HG03060 (cell line): ENCODE measurements at regions not wholly inside any gene's neighbourhood (a gene's known extent, or its start where the extent isn't known, plus 50 kb on each side); places are given as distances from the start of the nearest gene placed in this dataset.

Experiments used
- ATAC-seq: cut with Tn5 transposase; IDR thresholded peaks from one replicate; pipeline ENCODE4 v1.9.1; 2021; ENCODE audit warnings: low read depth, moderate number of reproducible peaks; ENCODE audit not compliant: unreplicated experiment

- no peak for ATAC-seq
These were observed 165.4 kb upstream of the ZPLD1 start for GRCh38 chr3:102269406-102269805.

GRCh38 chr3:102290241-102290640 is 144.6 kb upstream of the ZPLD1 start:
- ATAC-seq, result no peak

- no peak for ATAC-seq
These were observed 139.1 kb upstream of the ZPLD1 start for GRCh38 chr3:102295756-102296155.

DNA sequence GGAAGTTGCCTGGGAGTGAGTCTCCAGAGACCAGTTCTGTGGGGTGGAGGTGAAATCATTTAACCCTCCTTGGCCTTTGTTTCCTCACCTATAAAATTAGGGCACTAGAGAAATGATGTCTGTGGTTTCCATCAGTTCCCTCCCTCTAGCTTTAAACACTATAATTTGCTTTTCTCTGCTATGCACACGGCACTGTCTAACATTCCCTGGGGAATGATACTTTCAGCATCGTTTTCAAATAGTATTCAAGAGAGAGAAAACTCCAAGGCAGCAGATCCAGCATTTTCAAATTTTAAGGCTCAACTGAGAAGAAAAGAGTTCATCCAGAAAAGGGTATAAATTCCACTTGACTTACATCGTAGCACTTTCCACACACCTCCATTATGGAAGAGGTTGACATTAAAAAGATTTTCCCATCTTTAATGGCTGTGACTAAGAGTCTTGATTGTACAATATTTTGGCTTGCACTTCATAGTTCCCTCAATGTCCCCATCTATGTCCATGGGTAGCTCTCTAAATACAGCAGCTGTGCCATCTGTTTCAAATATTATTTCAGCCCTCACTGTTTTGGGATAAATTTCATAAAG is 137.7 kb upstream of the ZPLD1 start:
- no peak for ATAC-seq

GRCh38 chr3:102299125-102299877 is 135.5 kb upstream of the ZPLD1 start:
- ATAC-seq, result no peak

DNA sequence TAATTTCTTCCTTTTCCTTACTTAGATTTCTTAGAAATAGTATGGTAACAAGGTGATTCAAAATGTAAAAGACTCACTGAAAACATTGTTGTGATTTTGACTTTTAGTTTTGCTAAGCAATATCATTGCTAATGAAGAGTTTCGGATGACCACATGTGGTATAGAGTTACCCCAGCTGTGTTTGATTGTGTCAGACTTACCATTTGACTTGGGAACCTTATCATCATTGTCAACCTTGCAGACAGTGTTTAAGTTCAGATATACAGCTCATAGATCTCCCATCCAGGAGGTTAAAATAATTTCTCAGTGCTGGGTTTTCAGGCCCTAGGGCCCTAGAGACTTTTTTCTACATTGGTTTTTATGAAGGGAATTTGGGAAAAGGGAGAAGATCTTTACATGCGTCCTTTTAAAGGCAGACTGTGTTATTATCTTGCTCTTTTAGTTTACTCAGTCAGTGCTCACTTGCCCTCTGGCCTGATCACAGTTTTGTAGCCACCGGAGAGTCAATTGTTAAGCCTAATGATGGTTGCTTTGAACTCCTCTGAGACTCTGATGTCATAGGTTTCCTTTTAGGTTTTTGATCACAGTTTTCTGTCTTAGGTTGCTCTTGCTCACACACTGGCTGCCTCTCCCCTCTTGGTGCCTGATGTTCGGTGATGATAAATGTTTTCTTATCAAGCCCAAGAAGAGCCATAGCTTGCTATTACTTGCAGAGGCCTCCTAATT is 133.5 kb upstream of the ZPLD1 start:
- ATAC-seq, result no peak

- ATAC-seq, result no peak
These were observed 132.8 kb upstream of the ZPLD1 start for GRCh38 chr3:102302020-102302419.

- ATAC-seq, result no peak
These were observed 130.3 kb upstream of the ZPLD1 start for GRCh38 chr3:102304550-102304949.

DNA sequence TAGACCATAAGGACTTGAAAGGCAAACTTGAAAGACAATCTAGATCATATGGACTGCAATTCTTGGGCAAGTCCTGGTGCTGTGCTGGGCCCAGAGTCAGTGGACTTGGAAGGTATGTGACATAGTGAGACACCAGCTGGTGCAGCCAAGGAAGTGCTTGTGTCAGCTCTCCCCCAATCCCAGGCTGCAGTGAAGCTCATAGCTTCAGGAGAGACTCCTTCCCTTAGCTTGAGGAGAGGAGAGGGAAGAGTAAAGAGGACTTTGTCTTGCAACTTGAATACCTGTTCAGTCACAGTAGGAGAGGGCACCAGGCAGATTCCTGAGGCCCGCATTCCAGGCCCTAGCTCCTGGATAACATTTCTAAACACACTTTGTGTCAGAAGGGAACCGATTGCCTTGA is 127.4 kb upstream of the ZPLD1 start:
- no peak for ATAC-seq

DNA sequence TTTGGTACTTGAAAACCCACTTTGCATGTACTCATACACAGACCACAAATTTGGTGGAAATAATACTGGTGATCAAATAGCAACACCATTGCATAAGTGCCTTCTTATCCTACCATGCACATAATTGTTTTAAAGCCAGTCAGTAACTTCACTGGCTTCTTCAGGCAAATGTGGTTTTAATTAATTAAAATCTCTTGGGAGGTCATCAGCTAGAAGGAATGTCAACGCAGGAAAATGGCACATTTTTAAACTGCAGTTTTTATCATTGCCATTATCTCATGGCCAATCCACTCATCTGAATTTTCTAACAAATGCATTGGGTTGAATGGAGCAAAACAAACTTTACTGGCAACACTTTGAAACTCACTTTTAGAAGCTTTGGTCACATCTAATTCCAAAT is 105.7 kb upstream of the ZPLD1 start:
- ATAC-seq, result no peak

DNA sequence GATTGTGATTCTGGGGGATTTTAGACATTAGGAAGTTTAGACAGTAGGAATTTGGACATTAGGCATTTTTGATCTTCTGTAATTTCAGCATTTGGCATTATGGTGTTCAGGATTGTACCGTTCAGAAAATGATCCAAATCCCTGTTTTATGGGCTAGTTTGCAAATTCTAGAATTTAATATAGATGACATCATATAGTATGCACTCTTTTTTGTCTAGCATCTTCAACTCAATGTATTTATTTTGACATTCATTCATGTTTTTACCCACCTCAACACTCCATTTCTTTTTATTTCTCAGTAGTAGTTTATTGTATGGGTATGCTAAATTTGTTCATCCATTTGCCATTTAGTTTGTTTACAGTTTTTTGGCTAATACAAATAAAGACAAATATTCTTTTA is 105.3 kb upstream of the ZPLD1 start:
- no peak for ATAC-seq

DNA sequence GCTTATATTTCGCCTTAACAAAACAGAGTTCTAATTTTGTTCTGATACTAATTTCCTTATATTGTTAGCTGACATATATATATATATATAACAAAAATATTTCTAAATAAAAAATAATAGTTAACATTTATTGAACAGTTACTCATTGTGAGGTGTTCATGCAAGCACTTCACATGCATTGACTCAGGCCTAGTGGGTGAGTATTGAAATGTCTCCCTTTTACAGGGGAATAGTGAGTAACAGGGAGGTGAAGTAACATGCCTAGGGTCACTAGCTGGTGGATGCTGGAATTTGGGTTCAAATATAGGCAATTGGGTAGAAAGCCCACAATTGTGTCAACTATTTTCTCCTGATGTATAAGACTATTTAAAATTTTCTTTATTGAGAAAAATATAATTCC is 102.6 kb upstream of the ZPLD1 start:
- no peak for ATAC-seq

DNA sequence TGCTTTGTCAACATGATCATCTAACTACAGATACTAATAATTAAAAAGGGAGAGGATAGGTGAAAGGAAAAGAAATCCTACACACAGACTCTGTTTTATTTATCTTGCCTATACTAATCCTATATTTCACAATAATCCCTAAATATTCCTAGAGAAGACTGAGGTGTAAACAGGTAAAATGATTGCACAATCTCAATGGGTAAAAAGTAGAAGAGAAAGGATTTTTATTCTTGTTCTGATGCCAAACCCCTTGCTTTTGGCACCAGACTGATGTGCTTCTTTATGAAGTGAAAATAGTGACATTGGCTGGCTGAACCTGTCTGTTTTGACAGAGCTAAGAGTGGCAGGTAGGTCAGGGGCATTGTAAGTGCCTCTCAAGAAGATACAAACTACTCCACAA is 101.9 kb upstream of the ZPLD1 start:
- no peak for ATAC-seq

DNA sequence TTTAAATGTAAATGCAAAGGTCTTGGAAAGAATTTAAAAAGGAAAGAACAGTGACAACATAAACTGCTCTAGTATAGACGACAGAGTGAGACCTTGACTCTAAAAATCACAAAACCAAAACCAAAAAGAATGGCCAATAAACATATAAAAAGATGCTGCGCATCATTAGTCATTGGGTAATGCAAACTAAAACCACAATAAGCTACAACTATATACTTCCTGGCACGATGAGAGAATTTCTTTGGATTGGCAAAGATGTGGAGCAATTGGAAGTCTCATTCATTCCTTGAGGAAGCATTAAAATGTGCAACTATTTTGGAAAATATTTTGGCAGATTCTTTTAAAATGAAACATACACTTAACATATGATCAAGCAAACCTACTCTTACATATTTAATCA is 98.7 kb upstream of the ZPLD1 start:
- no peak for ATAC-seq

DNA sequence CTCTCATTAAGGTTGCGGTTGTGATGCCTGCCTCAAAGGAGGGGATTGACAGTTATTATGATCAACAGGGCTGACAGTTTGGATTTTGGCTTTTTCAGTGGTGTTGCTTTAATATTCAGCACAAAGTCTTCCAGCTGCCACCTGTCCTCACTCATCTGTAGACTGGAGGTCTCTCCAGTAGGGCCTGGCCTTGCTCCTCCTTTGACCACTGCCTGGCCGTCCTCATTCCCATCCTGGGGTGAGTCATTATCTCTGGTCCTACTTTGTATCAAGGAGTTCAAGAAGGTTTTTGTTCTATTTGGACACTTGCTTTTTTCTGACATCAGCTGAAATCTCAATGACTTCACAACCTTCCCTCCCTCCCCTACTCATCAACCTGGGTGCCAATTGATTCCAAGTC is 95.1 kb upstream of the ZPLD1 start:
- ATAC-seq, result no peak

- ATAC-seq, result no peak
These were observed 87.9 kb upstream of the ZPLD1 start for GRCh38 chr3:102346897-102347296.

DNA sequence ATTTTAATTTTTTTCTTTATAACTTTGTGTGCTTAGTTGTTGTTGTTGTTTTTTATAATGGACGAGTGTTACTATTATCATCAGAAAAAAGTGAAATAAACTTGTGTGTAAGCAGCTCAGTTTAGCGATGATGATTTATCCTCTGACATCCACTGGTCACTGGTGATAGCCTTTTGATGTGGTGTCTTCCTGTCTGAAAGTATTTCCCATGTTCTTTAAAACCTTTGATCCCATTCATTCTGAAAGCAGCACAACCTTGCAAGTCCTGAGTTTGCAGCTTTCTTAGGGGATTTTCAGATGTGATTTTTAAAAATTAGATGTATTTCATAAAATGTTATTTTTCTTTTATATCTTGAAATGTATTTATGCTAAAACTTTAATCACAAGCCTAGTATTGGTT is 85.9 kb upstream of the ZPLD1 start:
- no peak for ATAC-seq

DNA sequence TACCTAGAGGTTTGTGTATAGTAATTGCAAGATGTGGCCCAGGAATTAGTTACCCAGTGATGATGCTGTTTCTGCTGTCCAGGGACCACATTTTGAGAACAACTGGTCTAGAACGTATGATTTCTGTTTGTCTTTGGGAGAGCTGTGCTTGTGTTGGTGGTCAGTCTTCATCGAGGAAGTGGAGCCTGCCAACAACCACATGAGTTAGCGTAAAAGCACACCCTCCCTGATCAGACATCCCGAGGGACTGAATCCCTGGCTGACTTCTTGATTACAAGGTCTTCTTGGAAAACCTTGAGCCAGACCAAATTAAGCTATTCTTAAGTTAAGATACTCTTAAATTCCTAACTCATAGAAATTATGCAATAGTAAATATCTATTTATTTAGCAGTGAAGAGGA is 81.7 kb upstream of the ZPLD1 start:
- no peak for ATAC-seq

DNA sequence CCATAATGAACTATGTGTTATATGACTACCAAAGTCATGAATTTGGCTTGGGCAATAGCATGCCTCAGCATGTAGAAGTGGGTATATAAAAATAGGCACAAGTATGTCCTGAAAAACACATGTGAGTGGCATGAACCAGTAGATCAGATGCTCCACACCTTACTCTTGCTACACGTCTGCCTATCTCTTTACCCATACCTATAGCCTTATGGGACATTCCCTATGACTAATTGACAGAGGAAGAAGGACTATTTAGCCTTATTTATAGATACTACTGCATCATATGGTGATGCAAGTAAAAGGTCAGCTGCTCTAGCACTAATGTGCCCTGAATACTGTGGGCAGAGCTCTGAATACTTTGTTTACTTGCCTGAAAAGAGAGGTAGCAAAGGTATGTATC is 81.0 kb upstream of the ZPLD1 start:
- ATAC-seq, result no peak

- ATAC-seq, result no peak
These were observed 79.8 kb upstream of the ZPLD1 start for GRCh38 chr3:102354818-102355515.

- ATAC-seq, result no peak
These were observed 78.3 kb upstream of the ZPLD1 start for GRCh38 chr3:102356506-102356905.
